WTC11 (cell line): ENCODE measurements at regions not wholly inside any gene's neighbourhood (a gene's known extent, or its start where the extent isn't known, plus 50 kb on each side); places are given as distances from the start of the nearest gene placed in this dataset.

Experiments used
- ATF3 ChIP-seq: sonication (generic); formaldehyde crosslinking; conservative IDR thresholded peaks from 2 replicates; pipeline ENCODE4 v1.8.1; 2022; ENCODE audit warnings: mild to moderate bottlenecking, missing genetic modification reagents
- SOX15 ChIP-seq: fragments of 250-450 bp; sonication (Bioruptor Pico); IDR thresholded peaks from 2 replicates; pipeline ENCODE4 v1.9.0; 2021; ENCODE audit warnings: mild to moderate bottlenecking

GRCh38 chr18:25563816-25564683 is 212.1 kb upstream of the ZNF521 start:
- TF ChIP-seq ATF3 (no peak), SOX15 (CRISPR knock-in tag) (no peak)
